Pancreas (tissue), 10 donors: ENCODE measurements at regions not wholly inside any gene's neighbourhood (a gene's known extent, or its start where the extent isn't known, plus 50 kb on each side); places are given as distances from the start of the nearest gene placed in this dataset.

ENCODE experiments used
- ATAC-seq, 4 donors: fragments of 200-7000 bp; cut with Tn5 transposase; one replicate each; pipeline versions ENCODE4 v1.8.0 to v1.9.1; 2020; ENCODE audit warnings: mild to moderate bottlenecking in 4 of 4, moderate library complexity in 4 of 4
- DNase-seq, 6 donors: peaks; one replicate each; pipeline ENCODE4 v3.0.0-alpha.2; 2020
- FAIRE-seq: peaks from 2 replicates; lab custom pipeline; 2012; peaks lifted over from hg19 to GRCh38; lab: Jason Lieb, UNC
- H3K27ac ChIP-seq, 4 donors: fragments of 200-600 bp; sonication (generic); 1 replicate in 3 of 4; 2 replicates in 1 of 4; pipeline versions ENCODE4 v1.5.0 to v1.8.0; 2020
- H3K27me3 ChIP-seq, 4 donors: fragments of 200-600 bp; one replicate each; pipeline ENCODE4 v1.8.0; 2021
- H3K36me3 ChIP-seq, 3 donors: fragments of 200-600 bp; sonication (generic) in 1 of 3; one replicate each; pipeline versions ENCODE4 v1.5.0 to v1.8.0; 2020 to 2021
- H3K4me1 ChIP-seq, 3 donors: fragments of 200-600 bp; one replicate each; pipeline ENCODE4 v1.8.0; 2021
- H3K4me3 ChIP-seq, 4 donors: fragments of 200-600 bp; sonication (generic) in 2 of 4; one replicate each; pipeline versions ENCODE4 v1.5.0 to v1.8.0; 2020 to 2021
- H3K9me3 ChIP-seq, 4 donors: fragments of 200-600 bp; one replicate each; pipeline ENCODE4 v1.8.0; 2021
- WGBS, 2 donors: extraction: QIAGEN DNeasy Blood & Tissue Kit; methylation state at CpG; one replicate each; pipeline ENCODE4 v1.1.7; 2013; 5-methylcytosine and 5-hydroxymethylcytosine counted together
- intact Hi-C, 3 donors: fragments of 100-400 bp; cut with DNase I; formaldehyde crosslinking; loops; one replicate each; pipeline versions ENCODE4 v1.11.1 to v1.14.2; 2022
- TF ChIP-seq, protein P1 (sequence below), 4 donors: fragments of 200-600 bp; sonication (generic) in 3 of 4; IDR thresholded peaks; one replicate each; pipeline versions ENCODE4 v1.5.0 to v1.8.0; 2021; ENCODE audit warnings: antibody characterized with exemption in 4 of 4
- donor health status: healthy with polysubstance abuse.
- donor health status: DM: no; HTN: no; CAD: no; lungs with moderate emphysema.
- donor health status: DM: no; HTN: no; CAD: no.
- donor health status: control.
- donor health status: control.
- donor health status: Bipolar disorder and iron deficiency.
- donor health status: DM: yes; HTN: yes; CAD: no.
- donor health status: DM: no; HTN: no; CAD: no.
- donor health status: DM: no; HTN: no; CAD: no.
- donor health status: DM: yes; HTN: yes; CAD: no.

DNA sequence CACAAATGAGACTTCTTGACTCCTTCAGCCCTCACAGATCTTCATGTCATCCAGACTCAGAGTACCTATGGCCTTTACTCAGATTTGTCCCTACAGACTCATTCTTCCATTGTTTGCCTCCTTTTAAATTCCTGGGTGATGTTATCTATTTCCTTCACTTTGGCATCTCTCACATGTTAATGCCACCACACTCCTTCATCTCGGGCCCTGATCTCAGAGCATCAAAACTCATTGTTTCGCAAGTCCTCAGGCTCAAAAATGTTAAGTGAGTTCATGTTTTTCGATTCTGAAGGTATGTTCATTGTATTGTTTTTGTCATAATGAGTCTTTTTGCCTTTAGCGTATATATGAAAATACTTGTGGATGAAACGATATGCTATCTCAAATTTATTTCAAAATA, 62.3 kb upstream of the AHR start:
- Histone ChIP-seq H3K4me1 (peaks cover 0 to 11% (median 8%) of the 10 kb centered on the region in 3 donors), H3K4me3 (no peak overlapping the region), H3K27me3 (no peaks in the 10 kb centered on the region), H3K27ac (no peak overlapping the region), H3K9me3 (no peaks in the 10 kb centered on the region), H3K36me3 (no peaks in the 10 kb centered on the region)
- no peak for FAIRE-seq
- 70 to 87% methylated on average over 5 of the region's 5 CpGs for WGBS, 2 donors
- no peak for DNase-seq
- TF ChIP-seq, protein P1, sequence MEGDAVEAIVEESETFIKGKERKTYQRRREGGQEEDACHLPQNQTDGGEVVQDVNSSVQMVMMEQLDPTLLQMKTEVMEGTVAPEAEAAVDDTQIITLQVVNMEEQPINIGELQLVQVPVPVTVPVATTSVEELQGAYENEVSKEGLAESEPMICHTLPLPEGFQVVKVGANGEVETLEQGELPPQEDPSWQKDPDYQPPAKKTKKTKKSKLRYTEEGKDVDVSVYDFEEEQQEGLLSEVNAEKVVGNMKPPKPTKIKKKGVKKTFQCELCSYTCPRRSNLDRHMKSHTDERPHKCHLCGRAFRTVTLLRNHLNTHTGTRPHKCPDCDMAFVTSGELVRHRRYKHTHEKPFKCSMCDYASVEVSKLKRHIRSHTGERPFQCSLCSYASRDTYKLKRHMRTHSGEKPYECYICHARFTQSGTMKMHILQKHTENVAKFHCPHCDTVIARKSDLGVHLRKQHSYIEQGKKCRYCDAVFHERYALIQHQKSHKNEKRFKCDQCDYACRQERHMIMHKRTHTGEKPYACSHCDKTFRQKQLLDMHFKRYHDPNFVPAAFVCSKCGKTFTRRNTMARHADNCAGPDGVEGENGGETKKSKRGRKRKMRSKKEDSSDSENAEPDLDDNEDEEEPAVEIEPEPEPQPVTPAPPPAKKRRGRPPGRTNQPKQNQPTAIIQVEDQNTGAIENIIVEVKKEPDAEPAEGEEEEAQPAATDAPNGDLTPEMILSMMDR (IDR thresholded peaks at IDR 0.05), result no peak
- ATAC-seq, result no peak
- intact Hi-C loops, result no loop called here

DNA sequence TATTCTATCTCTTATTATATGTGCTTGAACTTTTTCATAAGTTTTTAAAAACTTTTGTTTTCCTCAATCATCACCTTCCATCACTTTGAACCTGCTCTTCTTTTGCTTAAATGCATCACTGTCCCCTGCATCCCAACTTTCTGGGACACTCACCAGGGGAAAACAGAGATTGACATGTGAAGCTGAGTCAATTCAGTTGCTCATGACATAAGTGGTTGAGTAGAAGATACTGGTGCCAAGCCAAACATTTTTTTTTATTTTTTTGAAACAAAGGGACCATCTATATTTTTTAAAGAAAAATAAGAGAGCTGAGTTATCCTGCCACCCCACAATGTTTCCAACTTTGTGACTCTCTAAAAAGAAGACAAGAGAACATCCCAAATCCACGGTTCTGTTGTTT, 61.8 kb upstream of the AHR start:
- no peak for FAIRE-seq
- H3K4me3 ChIP-seq, result no peak overlapping the region
- TF ChIP-seq, protein P1 (IDR thresholded peaks at IDR 0.05), result no peak
- no peak for ATAC-seq
- WGBS, 2 donors, result 64 to 75% methylated on average over 1 of the region's 1 CpG
- intact Hi-C loops, result no loop called here
- H3K27me3 ChIP-seq, result no peaks in the 10 kb centered on the region
- H3K9me3 ChIP-seq, result no peaks in the 10 kb centered on the region
- no peak for DNase-seq
- H3K27ac ChIP-seq, result no peak overlapping the region
- no peaks in the 10 kb centered on the region for H3K36me3 ChIP-seq
- peaks cover 0 to 11% (median 8%) of the 10 kb centered on the region in 3 donors for H3K4me1 ChIP-seq

DNA sequence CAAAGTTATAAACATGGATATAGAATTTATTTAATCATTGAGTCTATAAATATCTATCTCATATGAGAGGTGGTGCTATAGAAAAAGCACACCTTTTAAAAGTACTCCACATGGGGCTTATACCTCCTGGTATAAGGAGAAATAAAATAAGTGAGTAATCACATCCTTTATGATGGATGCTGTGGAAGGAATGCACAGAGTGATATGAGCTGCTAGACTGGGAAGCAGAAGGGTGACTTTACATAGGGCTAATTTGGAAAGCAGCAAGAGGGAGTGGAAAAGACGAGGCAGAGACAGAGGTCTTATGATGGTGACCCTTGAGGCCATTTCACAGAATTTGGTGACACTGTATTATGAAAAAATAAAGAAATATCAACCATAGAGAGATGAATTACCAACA, 59.4 kb upstream of the AHR start:
- intact Hi-C loops, result no loop called here
- Histone ChIP-seq H3K36me3 (no peaks in the 10 kb centered on the region), H3K4me3 (no peak overlapping the region), H3K9me3 (no peaks in the 10 kb centered on the region), H3K27me3 (no peaks in the 10 kb centered on the region), H3K4me1 (peaks cover 0 to 11% (median 8%) of the 10 kb centered on the region in 3 donors), H3K27ac (no peak overlapping the region)
- FAIRE-seq (no peak), ATAC-seq (no peak), DNase-seq (no peak)
- 84 to 88% methylated on average over 1 of the region's 1 CpG for WGBS, 2 donors
- TF ChIP-seq, protein P1 (IDR thresholded peaks at IDR 0.05), result no peak

DNA sequence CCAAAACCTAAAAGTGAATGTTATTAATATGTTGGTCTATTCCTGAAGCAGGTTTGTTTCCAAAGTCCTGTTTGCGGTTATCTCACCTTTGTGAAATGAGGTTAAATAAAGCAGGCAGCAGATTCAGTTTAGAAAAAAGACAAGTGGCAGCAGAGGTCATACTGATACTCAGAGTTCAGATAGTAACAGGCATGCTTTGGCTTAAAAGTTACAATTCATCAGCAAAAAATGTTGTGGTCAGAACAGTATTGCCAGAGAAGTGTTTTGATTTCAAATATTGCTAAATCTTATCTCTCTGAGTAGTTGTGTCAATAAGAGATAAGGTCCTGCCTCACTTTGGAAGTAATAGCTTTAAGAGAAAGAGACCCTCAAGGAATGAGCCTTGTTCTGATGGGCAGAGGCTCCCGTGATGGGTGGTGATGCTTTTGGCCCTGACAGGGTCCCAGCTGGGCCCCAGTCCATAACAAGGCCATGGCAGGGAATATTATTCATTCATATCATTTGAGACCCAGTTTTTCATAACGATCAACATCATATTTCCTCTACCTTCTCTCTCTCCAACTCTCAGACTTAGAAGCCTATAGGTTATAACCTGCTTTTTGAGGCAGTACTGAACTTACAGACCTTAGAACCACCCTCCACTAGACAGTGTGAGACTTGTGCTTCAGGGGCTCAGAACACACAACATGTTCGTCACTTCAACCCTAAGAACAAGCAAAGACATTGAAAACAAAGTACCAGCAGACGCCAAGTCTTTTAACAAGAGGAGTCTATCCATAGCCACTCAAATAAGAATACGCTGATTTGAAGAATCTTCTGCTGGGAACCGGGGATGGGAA, 58.5 kb upstream of the AHR start:
- 66 to 69% methylated on average over 7 of the region's 7 CpGs for WGBS, 2 donors
- peak in 3 of 4 donors; percentile 60 to 84 (median 66) for ATAC-seq

More for the DNA sequence above, 58.5 kb upstream of the AHR start:
- Histone ChIP-seq H3K36me3 (no peaks in the 10 kb centered on the region), H3K27me3 (no peaks in the 10 kb centered on the region), H3K4me3 (no peak overlapping the region), H3K27ac (no peak overlapping the region), H3K4me1 (peaks cover 0 to 11% (median 8%) of the 10 kb centered on the region in 3 donors), H3K9me3 (no peaks in the 10 kb centered on the region)
- no peak for FAIRE-seq
- intact Hi-C loops, result no loop called here
- no peak for DNase-seq
- TF ChIP-seq, protein P1 (IDR thresholded peaks at IDR 0.05), result no peak
